ENCODE measurements at regions not wholly inside any gene's neighbourhood (a gene's known extent, or its start where the extent isn't known, plus 50 kb on each side); places are given as distances from the start of the nearest gene placed in this dataset.
"Not testable (repeated sequence)": the region's sequence is repeated elsewhere in the genome, so short reads cannot be mapped to it uniquely, and the experiment has no call there.

DNA sequence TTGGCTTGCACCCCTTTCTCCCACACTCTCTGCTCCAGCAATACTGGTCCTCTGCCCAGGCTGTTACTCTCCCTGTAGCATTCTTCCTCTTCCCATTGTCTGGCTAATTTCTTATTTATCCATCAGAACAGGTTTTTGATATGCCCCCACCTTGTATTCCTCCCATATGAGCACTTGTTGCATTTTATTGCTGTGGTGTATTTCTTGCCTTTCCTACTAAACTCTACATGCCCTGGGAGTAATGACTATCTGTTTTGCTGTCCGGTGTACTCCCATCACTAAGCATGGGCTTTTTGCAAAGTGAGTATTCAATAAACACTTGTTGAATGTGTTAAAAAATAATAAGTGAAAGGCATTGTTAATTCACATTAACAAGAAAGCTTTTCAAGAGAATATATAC, 104.3 kb upstream of the RANBP3L start:
- TF ChIP-seq, protein P1, sequence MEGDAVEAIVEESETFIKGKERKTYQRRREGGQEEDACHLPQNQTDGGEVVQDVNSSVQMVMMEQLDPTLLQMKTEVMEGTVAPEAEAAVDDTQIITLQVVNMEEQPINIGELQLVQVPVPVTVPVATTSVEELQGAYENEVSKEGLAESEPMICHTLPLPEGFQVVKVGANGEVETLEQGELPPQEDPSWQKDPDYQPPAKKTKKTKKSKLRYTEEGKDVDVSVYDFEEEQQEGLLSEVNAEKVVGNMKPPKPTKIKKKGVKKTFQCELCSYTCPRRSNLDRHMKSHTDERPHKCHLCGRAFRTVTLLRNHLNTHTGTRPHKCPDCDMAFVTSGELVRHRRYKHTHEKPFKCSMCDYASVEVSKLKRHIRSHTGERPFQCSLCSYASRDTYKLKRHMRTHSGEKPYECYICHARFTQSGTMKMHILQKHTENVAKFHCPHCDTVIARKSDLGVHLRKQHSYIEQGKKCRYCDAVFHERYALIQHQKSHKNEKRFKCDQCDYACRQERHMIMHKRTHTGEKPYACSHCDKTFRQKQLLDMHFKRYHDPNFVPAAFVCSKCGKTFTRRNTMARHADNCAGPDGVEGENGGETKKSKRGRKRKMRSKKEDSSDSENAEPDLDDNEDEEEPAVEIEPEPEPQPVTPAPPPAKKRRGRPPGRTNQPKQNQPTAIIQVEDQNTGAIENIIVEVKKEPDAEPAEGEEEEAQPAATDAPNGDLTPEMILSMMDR (IDR thresholded peaks at IDR 0.05), result no peak
- no peak for TF ChIP-seq POLR2AphosphoS5 (IDR thresholded peaks at IDR 0.05)
- TF ChIP-seq EP300 (IDR thresholded peaks at IDR 0.05), result no peak
- TF ChIP-seq POLR2A (IDR thresholded peaks at IDR 0.05; ENCODE audit: low read depth), result no peak
- Histone ChIP-seq H3K27me3 (no peaks in the 10 kb centered on the region), H3K4me3 (no peak overlapping the region), H3K9me3 (no peaks in the 10 kb centered on the region), H3K4me1 (peaks cover 0 to 8% (median 2%) of the 10 kb centered on the region in 4 donors), H3K27ac (replicated peaks in 1 of 4) (no peak overlapping the region), H3K36me3 (no peaks in the 10 kb centered on the region)
- intact Hi-C loops (cut with DNase I), result no loop called here
- DNase-seq (ENCODE audit: extremely low spot score), result no peak
- 97% methylated on average over 1 of the region's 1 CpG for WGBS

DNA sequence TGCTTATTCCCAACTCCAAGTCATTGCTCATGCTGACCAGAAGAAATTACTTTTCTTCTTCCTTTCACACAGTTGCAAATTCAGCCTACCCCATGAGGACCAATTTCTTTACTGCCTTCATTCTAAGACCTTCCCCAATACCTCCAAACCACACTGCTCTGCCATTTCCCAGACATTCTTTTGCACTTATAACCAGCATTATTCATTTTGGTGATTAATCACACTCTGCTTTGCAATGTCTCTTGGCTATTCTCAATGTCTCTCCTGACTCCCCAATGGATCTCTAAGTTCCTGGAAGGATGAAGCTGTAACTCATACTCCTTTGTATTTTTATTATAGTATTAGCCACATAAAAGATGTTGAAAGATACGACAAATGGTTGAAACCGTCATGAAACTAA, 105.7 kb upstream of the RANBP3L start:
- TF ChIP-seq POLR2A (IDR thresholded peaks at IDR 0.05; ENCODE audit: low read depth), result no peak
- TF ChIP-seq, protein P1 (IDR thresholded peaks at IDR 0.05), result no peak
- no peak for TF ChIP-seq EP300 (IDR thresholded peaks at IDR 0.05)
- no peak for TF ChIP-seq POLR2AphosphoS5 (IDR thresholded peaks at IDR 0.05)
- 96% methylated on average over 2 of the region's 2 CpGs for WGBS
- intact Hi-C loops (cut with DNase I), result no loop called here

DNA sequence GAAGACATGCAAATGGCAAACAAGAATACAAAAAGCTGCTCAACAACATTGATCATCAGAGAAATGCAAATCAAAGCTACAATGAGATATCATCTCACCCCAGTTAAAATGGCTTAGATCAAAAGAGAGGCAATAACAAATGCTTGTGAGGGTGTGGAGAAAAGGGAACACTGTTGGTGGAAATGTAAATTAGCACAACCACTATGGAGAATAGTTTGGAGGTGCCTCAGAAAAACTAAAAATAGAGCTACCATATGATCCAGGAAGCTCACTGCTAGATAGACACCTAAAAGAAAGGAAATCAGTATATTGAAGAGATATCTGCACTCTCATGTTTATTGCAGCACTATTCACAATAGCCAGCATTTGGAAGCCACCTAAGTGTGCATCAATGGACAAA, 108.0 kb upstream of the RANBP3L start:
- H3K4me3 ChIP-seq; H3K36me3 ChIP-seq; H3K4me1 ChIP-seq; H3K27ac ChIP-seq (replicated peaks in 1 of 4); H3K27me3 ChIP-seq; intact Hi-C loops (cut with DNase I); H3K9me3 ChIP-seq; DNase-seq (ENCODE audit: extremely low spot score): not testable (repeated sequence)

More for the DNA sequence above, 105.7 kb upstream of the RANBP3L start:
- Histone ChIP-seq H3K27ac (replicated peaks in 1 of 4) (no peak overlapping the region), H3K9me3 (no peaks in the 10 kb centered on the region), H3K4me1 (peaks cover 0 to 8% (median 2%) of the 10 kb centered on the region in 4 donors), H3K27me3 (no peaks in the 10 kb centered on the region), H3K36me3 (no peaks in the 10 kb centered on the region), H3K4me3 (no peak overlapping the region)
- DNase-seq (ENCODE audit: extremely low spot score), result no peak

DNA sequence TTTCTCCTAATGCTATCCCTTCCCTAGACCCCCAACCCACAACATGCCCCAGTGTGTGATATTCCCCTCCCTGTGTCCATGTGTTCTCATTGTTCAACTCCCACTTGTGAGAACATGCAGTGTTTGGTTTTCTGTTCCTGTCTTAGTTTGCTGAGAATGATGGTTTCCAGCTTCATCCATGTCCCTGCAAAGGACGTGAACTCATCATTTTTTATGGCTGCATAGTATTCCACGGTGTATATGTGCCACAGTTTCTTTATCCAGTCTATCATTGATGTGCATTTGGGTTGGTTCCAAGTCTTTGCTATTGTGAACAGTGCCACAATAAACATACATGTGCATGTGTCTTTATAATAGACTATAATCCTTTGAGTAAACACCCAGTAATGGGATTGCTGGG, 109.0 kb upstream of the RANBP3L start:
- H3K4me1 ChIP-seq; H3K4me3 ChIP-seq; DNase-seq (ENCODE audit: extremely low spot score); H3K27ac ChIP-seq (replicated peaks in 1 of 4); intact Hi-C loops (cut with DNase I); H3K36me3 ChIP-seq; H3K27me3 ChIP-seq; H3K9me3 ChIP-seq: not testable (repeated sequence)
- 97% methylated on average over 2 of the region's 2 CpGs for WGBS

DNA sequence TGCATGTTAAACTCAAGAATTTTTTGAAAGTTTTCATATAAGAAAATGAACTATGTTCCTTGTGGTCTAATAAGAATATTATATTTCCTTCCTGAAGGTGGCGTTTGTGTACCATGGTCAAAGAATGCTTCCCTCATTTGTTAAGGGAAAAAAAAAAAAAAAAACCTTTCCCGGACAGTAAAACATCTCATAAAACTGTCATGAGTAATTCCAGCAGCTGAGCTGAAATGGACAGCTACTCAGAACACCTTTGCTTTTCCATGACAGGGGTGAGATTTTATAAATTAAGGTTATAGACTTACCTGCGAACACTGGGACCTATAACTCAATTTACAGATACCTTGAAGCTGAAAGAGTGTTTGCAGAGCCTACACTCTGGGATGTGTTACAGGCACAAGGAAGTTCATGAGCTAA, 113.2 kb upstream of the RANBP3L start:
- WGBS, result 15% methylated on average over 3 of the region's 3 CpGs
- intact Hi-C loops (cut with DNase I), result loop anchor here (1.0 kb wide), 1 partner anchor 92 kb away; no protein-coding TSS in a partner anchor
- no peak overlapping the region for H3K27ac ChIP-seq (replicated peaks in 1 of 4)
- peaks cover 0 to 18% (median 2%) of the 10 kb centered on the region in 4 donors for H3K4me1 ChIP-seq
- H3K4me3 ChIP-seq, result no peak overlapping the region
- no peak for TF ChIP-seq EP300 (IDR thresholded peaks at IDR 0.05)
- TF ChIP-seq, protein P1 (IDR thresholded peaks at IDR 0.05), result peak; percentile 56
- no peaks in the 10 kb centered on the region for H3K36me3 ChIP-seq
- DNase-seq (ENCODE audit: extremely low spot score), result no peak
- no peaks in the 10 kb centered on the region for H3K9me3 ChIP-seq
- H3K27me3 ChIP-seq, result no peaks in the 10 kb centered on the region

DNA sequence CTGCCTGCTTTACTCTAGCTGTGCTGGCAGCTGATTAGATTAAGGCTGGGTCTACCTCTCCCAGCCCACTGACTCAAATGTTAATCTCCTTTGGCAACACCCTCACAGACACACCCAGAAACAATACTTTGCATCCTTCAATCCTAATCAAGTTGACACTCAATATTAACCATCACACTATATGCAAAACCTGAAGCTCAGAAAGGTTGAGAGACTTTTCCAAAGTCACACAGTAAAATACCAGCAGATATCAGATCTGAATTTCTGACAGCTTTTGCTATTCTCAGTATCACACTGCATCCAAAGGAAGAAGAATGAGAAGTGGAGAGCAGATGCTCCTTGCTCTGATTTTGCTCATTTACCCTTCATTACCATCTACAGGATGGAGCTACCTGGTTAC, 114.9 kb upstream of the RANBP3L start:
- intact Hi-C loops (cut with DNase I), result loop anchor here (2.0 kb wide), 1 partner anchor 276 kb away; no protein-coding TSS in a partner anchor
- H3K36me3 ChIP-seq, result no peaks in the 10 kb centered on the region
- H3K9me3 ChIP-seq, result no peaks in the 10 kb centered on the region
- no peak overlapping the region for H3K4me3 ChIP-seq
- no peak overlapping the region for H3K27ac ChIP-seq (replicated peaks in 1 of 4)
- H3K4me1 ChIP-seq, result peaks cover 0 to 18% (median 2%) of the 10 kb centered on the region in 4 donors
- TF ChIP-seq POLR2A (IDR thresholded peaks at IDR 0.05; ENCODE audit: low read depth) (no peak), POLR2AphosphoS5 (IDR thresholded peaks at IDR 0.05) (no peak), EP300 (IDR thresholded peaks at IDR 0.05) (no peak)
- TF ChIP-seq, protein P1 (IDR thresholded peaks at IDR 0.05), result no peak
- DNase-seq (ENCODE audit: extremely low spot score), result no peak
- H3K27me3 ChIP-seq, result no peaks in the 10 kb centered on the region

Measured in esophagus muscularis mucosa (tissue), 4 donors.